Amniotic epithelial cell (primary cell): ENCODE measurements at regions not wholly inside any gene's neighbourhood (a gene's known extent, or its start where the extent isn't known, plus 50 kb on each side); places are given as distances from the start of the nearest gene placed in this dataset.

Experiments
- DNase-seq: peaks from one replicate; pipeline ENCODE4 v3.0.0-alpha.2; 2010; ENCODE audit warnings: low read depth

GRCh38 chr15:31245135-31245689, 81.4 kb upstream of the KLF13 start:
- no peak for DNase-seq

GRCh38 chr15:31245756-31246155, 80.9 kb upstream of the KLF13 start:
- no peak for DNase-seq

- DNase-seq: no peak
Observed at GRCh38 chr15:31247404-31247803, 79.2 kb upstream of the KLF13 start.

- no peak for DNase-seq
Observed at GRCh38 chr15:31248263-31248662, 78.4 kb upstream of the KLF13 start.

GRCh38 chr15:31248951-31249350, 77.7 kb upstream of the KLF13 start:
- no peak for DNase-seq

- DNase-seq: no peak
Observed at GRCh38 chr15:31250033-31250432, 76.6 kb upstream of the KLF13 start.

GRCh38 chr15:31251165-31251564, 75.5 kb upstream of the KLF13 start:
- no peak for DNase-seq

GRCh38 chr15:31252171-31252785, 74.4 kb upstream of the KLF13 start:
- DNase-seq: no peak

GRCh38 chr15:31254431-31255175, 72.0 kb upstream of the KLF13 start:
- DNase-seq: no peak

- no peak for DNase-seq
Observed at GRCh38 chr15:31255176-31255510, 71.5 kb upstream of the KLF13 start.

GRCh38 chr15:31255732-31256377, 70.8 kb upstream of the KLF13 start:
- DNase-seq: no peak

GRCh38 chr15:31256378-31257265, 70.0 kb upstream of the KLF13 start:
- DNase-seq: no peak

- DNase-seq: peak; percentile 17
Observed at GRCh38 chr15:31257286-31257685, 69.3 kb upstream of the KLF13 start.

GRCh38 chr15:31258260-31258659, 68.4 kb upstream of the KLF13 start:
- DNase-seq: no peak

- no peak for DNase-seq
Observed at GRCh38 chr15:31259562-31260252, 66.9 kb upstream of the KLF13 start.

GRCh38 chr15:31260646-31261265, 65.9 kb upstream of the KLF13 start:
- no peak for DNase-seq

GRCh38 chr15:31261266-31262142, 65.1 kb upstream of the KLF13 start:
- no peak for DNase-seq

- no peak for DNase-seq
Observed at GRCh38 chr15:31262143-31262530, 64.5 kb upstream of the KLF13 start.

- DNase-seq: peak; percentile 31
Observed at GRCh38 chr15:31262901-31263671, 63.5 kb upstream of the KLF13 start.
